GM23338 (cell line): ENCODE measurements at regions not wholly inside any gene's neighbourhood (a gene's known extent, or its start where the extent isn't known, plus 50 kb on each side); places are given as distances from the start of the nearest gene placed in this dataset.

ENCODE experiments used
- ATAC-seq: fragments of 200-7000 bp; cut with Tn5 transposase; 3 replicates; pipeline ENCODE4 v1.9.1; 2020
- DNase-seq: peaks from one replicate; pipeline ENCODE4 v3.0.0-alpha.2; 2015; ENCODE audit warnings: low spot score
- H2AFZ ChIP-seq: fragments of 200-600 bp; sonication (generic); 2 replicates; pipeline ENCODE4 v1.8.0; 2016; ENCODE audit warnings: antibody characterized with exemption, mild to moderate bottlenecking, moderate library complexity
- H3F3A ChIP-seq: fragments of 200-600 bp; sonication (generic); replicated peaks from 2 replicates; pipeline ENCODE4 v1.8.0; 2017; ENCODE audit warnings: antibody characterized with exemption, mixed run types, low read depth
- H3K27ac ChIP-seq: fragments of 200-600 bp; sonication (generic); 2 replicates; pipeline ENCODE4 v1.6.1; 2016; ENCODE audit warnings: low read depth
- H3K27me3 ChIP-seq: fragments of 200-600 bp; sonication (generic); 2 replicates; pipeline ENCODE4 v1.8.0; 2016; ENCODE audit warnings: mild to moderate bottlenecking, mixed run types, moderate library complexity; ENCODE audit not compliant: insufficient read depth
- H3K36me3 ChIP-seq: fragments of 200-600 bp; sonication (generic); 2 replicates; pipeline ENCODE4 v1.8.0; 2016; ENCODE audit warnings: mild to moderate bottlenecking; ENCODE audit not compliant: insufficient read depth
- H3K4me1 ChIP-seq: fragments of 200-600 bp; sonication (generic); 2 replicates; pipeline ENCODE4 v1.8.0; 2016; ENCODE audit warnings: mild to moderate bottlenecking, moderate library complexity; ENCODE audit not compliant: insufficient read depth
- H3K4me2 ChIP-seq: fragments of 200-600 bp; sonication (generic); 2 replicates; pipeline ENCODE4 v1.7.1; 2017; ENCODE audit warnings: mixed run types
- H3K4me3 ChIP-seq: fragments of 200-600 bp; sonication (generic); 2 replicates; pipeline ENCODE4 v1.6.1; 2016; ENCODE audit warnings: mixed run types
- H3K79me2 ChIP-seq: fragments of 200-600 bp; sonication (generic); replicated peaks from 2 replicates; pipeline ENCODE4 v1.8.0; 2017; ENCODE audit warnings: mild to moderate bottlenecking; ENCODE audit not compliant: insufficient read depth
- H3K9me2 ChIP-seq: fragments of 200-600 bp; sonication (generic); 2 replicates; pipeline ENCODE4 v1.8.0; 2017; ENCODE audit not compliant: insufficient read depth
- H4K20me1 ChIP-seq: fragments of 200-600 bp; sonication (generic); replicated peaks from 2 replicates; pipeline ENCODE4 v1.8.0; 2017; ENCODE audit warnings: mild to moderate bottlenecking; ENCODE audit not compliant: insufficient read depth
- H3K27ac Mint-ChIP-seq: 2 replicates; pipeline ENCODE4 v1.8.0; 2020; ENCODE audit warnings: inconsistent platforms, mild to moderate bottlenecking, moderate library complexity, mixed read lengths
- H3K27me3 Mint-ChIP-seq: 3 replicates; pipeline ENCODE4 v1.8.0; 2022; ENCODE audit warnings: low read depth, mild to moderate bottlenecking, moderate library complexity, mixed read lengths, inconsistent platforms; ENCODE audit not compliant: insufficient read depth, poor library complexity
- H3K36me3 Mint-ChIP-seq: 3 replicates; pipeline ENCODE4 v1.8.0; 2021; ENCODE audit warnings: low read depth, mild to moderate bottlenecking, inconsistent platforms, moderate library complexity, mixed read lengths
- H3K4me1 Mint-ChIP-seq: 3 replicates; pipeline ENCODE4 v1.8.0; 2020; ENCODE audit warnings: mild to moderate bottlenecking, inconsistent platforms, mixed read lengths
- H3K4me3 Mint-ChIP-seq: 3 replicates; pipeline ENCODE4 v1.8.0; 2021; ENCODE audit warnings: moderate library complexity, mild to moderate bottlenecking, inconsistent platforms, mixed read lengths
- H3K9me3 Mint-ChIP-seq: 3 replicates; pipeline ENCODE4 v1.8.0; 2020; ENCODE audit warnings: moderate library complexity, mild to moderate bottlenecking, inconsistent platforms, mixed read lengths
- EZH2phosphoT487 ChIP-seq: fragments of 200-600 bp; sonication (generic); IDR thresholded peaks from one replicate; pipeline ENCODE4 v1.8.1; 2018; ENCODE audit warnings: antibody characterized with exemption; ENCODE audit not compliant: unreplicated experiment
- NANOG ChIP-seq: IDR thresholded peaks from 2 replicates; pipeline ENCODE4 v1.6.1; 2016; ENCODE audit warnings: antibody characterized with exemption, borderline replicate concordance
- STAT1 ChIP-seq: IDR thresholded peaks from one replicate; pipeline ENCODE4 v1.6.1; 2016; ENCODE audit warnings: antibody characterized with exemption; ENCODE audit not compliant: unreplicated experiment
- ZNF114 ChIP-seq: fragments of 250-450 bp; sonication (Bioruptor Pico); IDR thresholded peaks from 2 replicates; pipeline ENCODE4 v1.5.0; 2020; ENCODE audit warnings: mild to moderate bottlenecking, moderate library complexity
- ZNF462 ChIP-seq: fragments of 250-450 bp; sonication (Bioruptor Pico); IDR thresholded peaks from 2 replicates; pipeline ENCODE4 v1.5.0; 2020; ENCODE audit warnings: mild to moderate bottlenecking, moderate library complexity
- TF ChIP-seq, protein P1 (sequence below), 2 experiments: fragments of 200-600 bp in 1 of 2; sonication (generic) in 1 of 2; conservative IDR thresholded peaks; 2 replicates each; pipeline versions ENCODE4 v1.5.1 to v1.6.1; 2016 to 2017; ENCODE audit warnings: antibody characterized with exemption in 2 of 2, low read depth in 2 of 2, mild to moderate bottlenecking in 2 of 2, moderate library complexity in 1 of 2

DNA sequence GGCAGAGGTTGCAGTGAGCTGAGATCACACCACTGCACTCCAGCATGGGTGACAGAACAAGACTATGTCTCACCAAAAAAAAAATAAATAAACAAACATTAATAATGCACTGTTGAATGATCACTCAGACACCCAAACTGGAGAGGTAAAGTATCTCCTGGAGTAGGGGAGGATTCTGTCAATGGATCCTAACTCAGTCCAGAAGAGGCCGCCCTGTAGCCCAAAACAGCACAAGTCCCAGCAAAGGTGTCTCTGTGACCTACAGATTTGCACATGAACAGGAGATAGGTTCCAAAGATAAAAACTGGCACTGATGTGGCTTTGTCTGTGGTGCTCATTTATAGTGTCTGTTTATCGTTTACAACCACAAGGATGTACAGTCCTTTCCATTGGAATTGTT lies 352.9 kb upstream of the USP9Y start:
- H3K27me3 ChIP-seq: no peaks in the 10 kb centered on the region
- H3K4me1 ChIP-seq: no peaks in the 10 kb centered on the region
- no peaks in the 10 kb centered on the region for H4K20me1 ChIP-seq
- H3K9me2 ChIP-seq: no peaks in the 10 kb centered on the region
- no peaks in the 10 kb centered on the region for H3K79me2 ChIP-seq
- Mint-ChIP-seq H3K9me3 (peaks cover 62% of the 10 kb centered on the region), H3K4me3 (no peak overlapping the region), H3K27ac (no peak overlapping the region), H3K4me1 (no peaks in the 10 kb centered on the region), H3K36me3 (no peaks in the 10 kb centered on the region; the same call in 1 of the 3 replicates), H3K27me3 (no peaks in the 10 kb centered on the region)
- no peak overlapping the region for H3K4me3 ChIP-seq
- H3K27ac ChIP-seq: no peak overlapping the region
- TF ChIP-seq NANOG (no peak), ZNF462 (CRISPR knock-in tag) (no peak), EZH2phosphoT487 (no peak), ZNF114 (CRISPR knock-in tag) (no peak), STAT1 (no peak)
- TF ChIP-seq, protein P1, sequence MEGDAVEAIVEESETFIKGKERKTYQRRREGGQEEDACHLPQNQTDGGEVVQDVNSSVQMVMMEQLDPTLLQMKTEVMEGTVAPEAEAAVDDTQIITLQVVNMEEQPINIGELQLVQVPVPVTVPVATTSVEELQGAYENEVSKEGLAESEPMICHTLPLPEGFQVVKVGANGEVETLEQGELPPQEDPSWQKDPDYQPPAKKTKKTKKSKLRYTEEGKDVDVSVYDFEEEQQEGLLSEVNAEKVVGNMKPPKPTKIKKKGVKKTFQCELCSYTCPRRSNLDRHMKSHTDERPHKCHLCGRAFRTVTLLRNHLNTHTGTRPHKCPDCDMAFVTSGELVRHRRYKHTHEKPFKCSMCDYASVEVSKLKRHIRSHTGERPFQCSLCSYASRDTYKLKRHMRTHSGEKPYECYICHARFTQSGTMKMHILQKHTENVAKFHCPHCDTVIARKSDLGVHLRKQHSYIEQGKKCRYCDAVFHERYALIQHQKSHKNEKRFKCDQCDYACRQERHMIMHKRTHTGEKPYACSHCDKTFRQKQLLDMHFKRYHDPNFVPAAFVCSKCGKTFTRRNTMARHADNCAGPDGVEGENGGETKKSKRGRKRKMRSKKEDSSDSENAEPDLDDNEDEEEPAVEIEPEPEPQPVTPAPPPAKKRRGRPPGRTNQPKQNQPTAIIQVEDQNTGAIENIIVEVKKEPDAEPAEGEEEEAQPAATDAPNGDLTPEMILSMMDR (conservative IDR thresholded peaks at IDR 0.05; ENCODE audit: low read depth in 2 of 2): no peak
- H3K4me2 ChIP-seq: no peak overlapping the region
- DNase-seq (no peak), ATAC-seq (no peak)
- no peaks in the 10 kb centered on the region for H3F3A ChIP-seq
- H3K36me3 ChIP-seq: no peaks in the 10 kb centered on the region
- no peak overlapping the region for H2AFZ ChIP-seq
